ENCODE measurements at regions not wholly inside any gene's neighbourhood (a gene's known extent, or its start where the extent isn't known, plus 50 kb on each side); places are given as distances from the start of the nearest gene placed in this dataset.

GRCh38 chr13:103405297-103405696, 339.1 kb upstream of the SLC10A2 start:
- Histone ChIP-seq H3K36me3 (no peaks in the 10 kb centered on the region), H3K4me1 (no peaks in the 10 kb centered on the region), H3K27ac (no peak overlapping the region), H3K9me3 (no peaks in the 10 kb centered on the region), H3K4me3 (replicated peaks in 1 of 3) (no peak overlapping the region), H3K27me3 (no peaks in the 10 kb centered on the region)
- no peak for TF ChIP-seq POLR2A (IDR thresholded peaks at IDR 0.05)
- TF ChIP-seq CTCF (IDR thresholded peaks at IDR 0.05), result no peak
- no peak for DNase-seq
- whole genome bisulfite sequencing, 2 donors, result 46 to 72% methylated on average over 2 of the region's 2 CpGs
- intact Hi-C loops (cut with DNase I), result no loop called here

GRCh38 chr13:103403814-103404213, 337.6 kb upstream of the SLC10A2 start:
- H3K4me1 ChIP-seq, result no peaks in the 10 kb centered on the region
- H3K27me3 ChIP-seq, result no peaks in the 10 kb centered on the region
- no peak overlapping the region for H3K4me3 ChIP-seq (replicated peaks in 1 of 3)
- intact Hi-C loops (cut with DNase I), result no loop called here
- WGBS, 2 donors, result 30 to 45% methylated on average over 1 of the region's 1 CpG
- no peak for DNase-seq
- H3K27ac ChIP-seq, result no peak overlapping the region
- TF ChIP-seq CTCF (IDR thresholded peaks at IDR 0.05), result no peak
- no peak for TF ChIP-seq POLR2A (IDR thresholded peaks at IDR 0.05)
- H3K36me3 ChIP-seq, result no peaks in the 10 kb centered on the region
- H3K9me3 ChIP-seq, result no peaks in the 10 kb centered on the region

- TF ChIP-seq CTCF (IDR thresholded peaks at IDR 0.05) (no peak), POLR2A (IDR thresholded peaks at IDR 0.05) (no peak)
- Histone ChIP-seq H3K36me3 (no peaks in the 10 kb centered on the region), H3K27ac (no peak overlapping the region), H3K4me1 (no peaks in the 10 kb centered on the region), H3K9me3 (no peaks in the 10 kb centered on the region), H3K4me3 (replicated peaks in 1 of 3) (no peak overlapping the region), H3K27me3 (no peaks in the 10 kb centered on the region)
- 92 to 94% methylated on average over 4 of the region's 4 CpGs for WGBS, 2 donors
- intact Hi-C loops (cut with DNase I), result no loop called here
- DNase-seq, result no peak
These were observed 337.0 kb upstream of the SLC10A2 start for GRCh38 chr13:103403148-103403740.

GRCh38 chr13:103395139-103395538, 328.9 kb upstream of the SLC10A2 start:
- 86 to 90% methylated on average over 2 of the region's 2 CpGs for WGBS, 2 donors

GRCh38 chr13:103394618-103395017, 328.4 kb upstream of the SLC10A2 start:
- Histone ChIP-seq H3K9me3 (no peaks in the 10 kb centered on the region), H3K4me3 (replicated peaks in 1 of 3) (no peak overlapping the region), H3K36me3 (no peaks in the 10 kb centered on the region), H3K27ac (no peak overlapping the region), H3K27me3 (no peaks in the 10 kb centered on the region), H3K4me1 (no peaks in the 10 kb centered on the region)
- intact Hi-C loops (cut with DNase I), result no loop called here
- TF ChIP-seq POLR2A (IDR thresholded peaks at IDR 0.05) (no peak), CTCF (IDR thresholded peaks at IDR 0.05) (no peak)
- 83 to 94% methylated on average over 2 of the region's 2 CpGs for WGBS, 2 donors
- no peak for DNase-seq

More at GRCh38 chr13:103395139-103395538, 328.9 kb upstream of the SLC10A2 start:
- intact Hi-C loops (cut with DNase I), result no loop called here
- no peaks in the 10 kb centered on the region for H3K36me3 ChIP-seq
- no peak for DNase-seq
- H3K27ac ChIP-seq, result no peak overlapping the region
- TF ChIP-seq CTCF (IDR thresholded peaks at IDR 0.05), result no peak
- no peak for TF ChIP-seq POLR2A (IDR thresholded peaks at IDR 0.05)
- H3K27me3 ChIP-seq, result no peaks in the 10 kb centered on the region
- H3K9me3 ChIP-seq, result no peaks in the 10 kb centered on the region
- no peak overlapping the region for H3K4me3 ChIP-seq (replicated peaks in 1 of 3)
- no peaks in the 10 kb centered on the region for H3K4me1 ChIP-seq

Measured in thyroid gland (tissue), 4 donors.